ENCODE measurements at regions not wholly inside any gene's neighbourhood (a gene's known extent, or its start where the extent isn't known, plus 50 kb on each side); places are given as distances from the start of the nearest gene placed in this dataset.

GRCh38 chr9:78792745-78793144 is 495.8 kb downstream of the PSAT1 start:
- TF ChIP-seq ZFX (IDR thresholded peaks at IDR 0.05) (no peak), CTCF (conservative IDR thresholded peaks at IDR 0.05) (no peak)
- no peak overlapping the region for H3K27ac ChIP-seq

GRCh38 chr9:78805771-78806170 is 508.8 kb downstream of the PSAT1 start:
- H3K27ac ChIP-seq, result no peak overlapping the region
- TF ChIP-seq CTCF (conservative IDR thresholded peaks at IDR 0.05) (no peak), ZFX (IDR thresholded peaks at IDR 0.05) (no peak)

GRCh38 chr9:78806492-78807160 is 509.7 kb downstream of the PSAT1 start:
- H3K27ac ChIP-seq, result no peak overlapping the region
- TF ChIP-seq ZFX (IDR thresholded peaks at IDR 0.05) (no peak), CTCF (conservative IDR thresholded peaks at IDR 0.05) (no peak)

- no peak for TF ChIP-seq CTCF (conservative IDR thresholded peaks at IDR 0.05)
- TF ChIP-seq ZFX (IDR thresholded peaks at IDR 0.05), result no peak
- no peak overlapping the region for H3K27ac ChIP-seq
These were observed 510.4 kb downstream of the PSAT1 start for GRCh38 chr9:78807286-78807685.

DNA sequence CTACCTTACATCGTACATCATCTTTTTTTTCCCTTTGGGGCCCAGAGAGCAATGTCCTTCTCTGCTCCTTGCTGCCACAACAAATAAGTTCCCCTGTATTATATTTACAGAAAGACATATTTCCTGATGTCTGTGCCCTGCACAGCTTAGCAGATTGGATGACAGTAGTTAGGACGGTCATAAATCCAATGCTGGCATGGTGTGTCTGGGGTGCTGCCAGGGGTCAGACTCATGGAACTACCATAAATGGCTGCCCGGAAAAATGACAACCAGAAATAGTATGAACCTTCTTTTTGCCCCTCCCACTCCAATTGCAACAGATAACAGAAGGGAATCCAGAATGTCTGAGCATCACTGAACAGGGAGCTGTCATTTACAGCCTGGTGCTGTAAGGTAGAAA is 511.1 kb downstream of the PSAT1 start:
- H3K27ac ChIP-seq, result no peak overlapping the region
- TF ChIP-seq ZFX (IDR thresholded peaks at IDR 0.05), result no peak
- TF ChIP-seq CTCF (conservative IDR thresholded peaks at IDR 0.05), result no peak

GRCh38 chr9:78811622-78812276 is 514.8 kb downstream of the PSAT1 start:
- H3K27ac ChIP-seq, result no peak overlapping the region
- TF ChIP-seq CTCF (conservative IDR thresholded peaks at IDR 0.05) (no peak), ZFX (IDR thresholded peaks at IDR 0.05) (no peak)

GRCh38 chr9:78812665-78813064 is 515.7 kb downstream of the PSAT1 start:
- TF ChIP-seq CTCF (conservative IDR thresholded peaks at IDR 0.05) (no peak), ZFX (IDR thresholded peaks at IDR 0.05) (no peak)
- H3K27ac ChIP-seq, result no peak overlapping the region
